Left cardiac atrium (tissue), 4 donors: ENCODE measurements at regions not wholly inside any gene's neighbourhood (a gene's known extent, or its start where the extent isn't known, plus 50 kb on each side); places are given as distances from the start of the nearest gene placed in this dataset.
A peak's percentile ranks its signal among the peaks of the same experiment; 100 is the strongest.

Experiments
- ATAC-seq, 2 donors: fragments of 200-7000 bp; cut with Tn5 transposase; one replicate each; pipeline ENCODE4 v1.9.1; 2020; ENCODE audit warnings: mild to moderate bottlenecking in 2 of 2, moderate library complexity in 2 of 2
- DNase-seq: peaks from one replicate; pipeline ENCODE4 v3.0.0-alpha.2; 2020
- intact Hi-C, 2 donors: fragments of 100-400 bp; cut with DNase I; formaldehyde crosslinking; loops; one replicate each; pipeline versions ENCODE4 v1.14.1 to v1.15.1; 2022 to 2023
- donor health status: DM: no; HTN: yes; CAD: no.
- donor health status: DM: no; HTN: yes; CAD: no; lungs with severe emphysema.
- donor health status: DM: yes; HTN: yes; CAD: no.
- donor health status: Dilated cardiomyopathy.

DNA sequence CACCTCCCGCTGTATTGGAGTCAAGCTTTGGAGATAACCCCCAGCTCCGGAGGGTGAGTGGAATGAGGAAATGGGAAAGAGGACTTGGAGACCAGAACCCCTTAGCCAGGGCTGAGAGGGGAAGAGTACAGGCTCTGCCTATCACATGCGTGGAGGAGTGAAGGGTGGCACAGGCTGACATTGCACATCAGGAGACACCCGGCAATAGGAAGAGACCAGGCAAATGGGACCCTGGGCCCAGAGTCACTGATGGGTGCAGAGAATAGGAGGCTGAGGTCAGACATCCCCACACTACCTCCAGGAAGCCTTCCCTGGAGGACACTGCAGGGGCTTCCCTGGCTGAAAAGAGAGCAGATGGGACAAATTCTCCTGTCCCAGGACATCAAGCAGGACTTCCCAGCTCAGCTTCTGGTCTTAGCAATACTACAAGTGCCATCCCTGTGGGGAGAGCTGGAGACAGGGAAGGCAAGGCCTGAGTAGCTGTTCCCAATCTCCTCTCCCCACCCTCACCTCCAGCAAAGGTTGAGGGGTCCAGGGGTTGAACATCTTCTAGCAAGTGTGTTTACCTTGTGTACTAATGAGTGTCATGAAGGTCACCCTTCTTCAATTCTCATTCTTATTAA is 160.7 kb downstream of the BUD13 start:
- DNase-seq (no peak), ATAC-seq (no peak)
- intact Hi-C loops: no loop called here

DNA sequence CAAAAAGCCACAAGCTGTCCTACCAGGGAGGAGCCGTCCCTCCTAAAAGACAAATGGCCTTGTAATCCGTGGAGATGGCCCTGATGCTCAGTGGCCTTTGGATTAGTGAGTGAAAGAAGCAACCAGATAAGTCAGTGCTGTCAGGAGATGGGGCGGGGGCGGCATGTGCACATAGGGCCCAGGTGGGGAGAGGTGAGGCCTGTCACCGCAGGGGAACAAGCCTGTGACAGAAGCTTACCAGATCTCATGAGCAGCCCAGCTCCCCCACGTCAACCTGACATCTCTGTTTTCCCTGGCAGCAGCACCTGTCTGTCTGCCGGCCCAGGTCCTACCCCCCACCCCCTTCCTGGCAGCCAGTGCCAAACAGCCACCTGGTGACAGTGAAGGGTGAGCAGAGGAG is 162.6 kb downstream of the BUD13 start:
- ATAC-seq (no peak), DNase-seq (no peak)
- intact Hi-C loops: no loop called here

DNA sequence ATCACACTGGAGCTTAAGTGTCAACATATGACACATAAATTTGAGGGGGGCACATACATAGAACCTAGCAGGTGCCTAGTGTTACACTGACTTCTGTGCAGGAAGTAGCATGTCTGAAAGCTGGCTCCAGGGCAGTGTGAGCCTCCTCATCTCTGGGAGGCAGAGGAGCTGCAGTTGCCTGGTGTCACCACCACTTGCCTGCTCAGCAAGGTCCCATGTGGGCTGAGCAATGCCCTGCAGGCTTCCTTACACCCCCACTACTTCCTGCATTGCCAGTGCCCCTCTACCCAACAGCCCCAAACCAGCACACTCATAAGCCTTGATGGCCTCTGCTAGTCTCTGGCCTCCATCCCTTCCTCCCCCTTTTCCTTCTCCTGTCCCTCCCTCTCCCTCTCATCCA is 165.8 kb downstream of the BUD13 start:
- intact Hi-C loops: no loop called here
- ATAC-seq (no peak), DNase-seq (no peak)

DNA sequence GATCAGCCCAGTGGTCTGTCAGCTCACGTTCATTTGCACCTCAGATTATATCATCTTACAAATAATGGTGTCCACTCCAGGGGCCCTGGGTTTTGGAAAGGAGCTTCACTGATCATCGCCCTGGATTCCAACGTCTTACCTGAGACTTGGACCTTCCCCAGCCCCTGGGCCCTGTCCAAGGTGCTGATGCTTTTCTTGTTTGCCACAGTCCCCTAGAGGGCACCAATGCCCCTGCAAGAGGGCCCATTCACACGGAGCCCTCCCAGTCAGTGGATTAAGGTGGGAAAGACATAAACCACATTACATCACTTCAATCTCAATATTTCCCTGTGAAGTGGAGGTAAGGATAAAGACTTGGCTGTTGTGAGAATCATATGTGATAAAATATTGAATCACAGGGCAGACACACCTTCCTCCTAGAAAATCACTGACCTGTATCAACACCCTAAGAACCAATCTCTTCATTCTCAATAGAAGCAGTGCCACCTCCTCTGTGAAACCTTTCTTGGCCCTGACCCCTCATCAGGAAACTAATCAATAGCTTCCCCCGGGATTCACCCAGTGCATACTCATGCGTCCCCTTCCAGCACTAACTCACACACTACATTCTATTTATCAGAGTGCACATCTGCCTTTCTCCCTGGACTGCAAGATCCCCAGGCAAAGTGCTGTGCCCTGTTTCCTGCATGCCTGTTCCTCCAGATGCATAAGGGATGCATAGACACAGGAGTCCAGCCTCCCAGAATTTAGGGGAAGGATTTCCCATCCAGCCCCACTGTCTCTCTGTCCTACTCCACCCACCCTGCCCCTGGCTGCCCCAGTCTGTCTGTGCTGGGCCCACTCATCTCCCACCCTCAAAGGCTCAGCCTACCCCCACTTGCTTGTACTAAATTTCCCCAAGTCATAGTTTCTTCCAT is 167.0 kb downstream of the BUD13 start:
- DNase-seq (no peak), ATAC-seq (no peak)
- intact Hi-C loops: no loop called here

DNA sequence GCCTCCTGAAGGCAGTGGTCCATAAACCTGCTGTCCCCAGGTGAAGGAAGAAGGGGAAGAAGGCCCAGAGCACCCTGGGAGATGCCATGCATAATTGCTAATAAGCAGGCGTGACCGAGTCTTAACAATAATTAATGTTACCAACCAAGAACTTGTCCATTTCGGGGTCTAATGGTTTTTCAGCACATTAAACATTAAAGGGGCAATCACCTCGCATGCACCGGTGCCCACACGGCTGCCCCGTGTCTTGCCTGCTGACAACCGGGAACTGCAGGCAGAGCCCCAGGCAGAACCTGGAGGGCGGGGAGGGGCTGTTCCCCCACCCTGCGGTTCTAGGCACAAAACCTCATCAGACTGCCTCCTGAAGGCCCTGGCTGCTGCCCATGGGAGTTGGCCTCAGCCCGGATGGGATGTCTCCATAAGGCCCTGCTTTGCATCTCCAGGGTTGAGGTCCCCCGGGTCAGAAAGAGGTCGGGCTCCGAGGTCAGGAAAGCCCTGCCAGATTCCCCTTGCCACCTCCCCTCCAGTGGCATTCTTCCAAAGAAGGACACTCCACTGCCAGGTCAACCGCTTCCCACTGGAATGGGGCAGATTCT is 169.0 kb downstream of the BUD13 start:
- intact Hi-C loops: no loop called here
- no peak for ATAC-seq
- no peak for DNase-seq

DNA sequence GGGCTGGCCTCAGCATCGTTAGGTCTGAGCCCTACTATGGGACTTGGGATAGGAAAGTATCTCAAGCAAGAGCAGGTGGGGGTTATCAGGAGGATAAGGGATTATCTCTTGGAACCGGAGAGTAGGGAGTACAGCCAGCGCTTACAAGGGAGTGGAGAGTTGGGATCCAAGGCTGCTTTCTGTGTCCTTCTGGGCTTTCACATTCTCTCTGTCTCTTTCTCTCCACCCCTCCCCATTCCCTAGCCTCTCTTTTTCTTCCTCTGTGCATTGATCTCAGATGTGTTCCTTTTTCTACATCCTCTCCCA is 170.2 kb downstream of the BUD13 start:
- ATAC-seq: peak in 1 of 2 donors; percentile 63
- DNase-seq: no peak
- intact Hi-C loops: no loop called here

DNA sequence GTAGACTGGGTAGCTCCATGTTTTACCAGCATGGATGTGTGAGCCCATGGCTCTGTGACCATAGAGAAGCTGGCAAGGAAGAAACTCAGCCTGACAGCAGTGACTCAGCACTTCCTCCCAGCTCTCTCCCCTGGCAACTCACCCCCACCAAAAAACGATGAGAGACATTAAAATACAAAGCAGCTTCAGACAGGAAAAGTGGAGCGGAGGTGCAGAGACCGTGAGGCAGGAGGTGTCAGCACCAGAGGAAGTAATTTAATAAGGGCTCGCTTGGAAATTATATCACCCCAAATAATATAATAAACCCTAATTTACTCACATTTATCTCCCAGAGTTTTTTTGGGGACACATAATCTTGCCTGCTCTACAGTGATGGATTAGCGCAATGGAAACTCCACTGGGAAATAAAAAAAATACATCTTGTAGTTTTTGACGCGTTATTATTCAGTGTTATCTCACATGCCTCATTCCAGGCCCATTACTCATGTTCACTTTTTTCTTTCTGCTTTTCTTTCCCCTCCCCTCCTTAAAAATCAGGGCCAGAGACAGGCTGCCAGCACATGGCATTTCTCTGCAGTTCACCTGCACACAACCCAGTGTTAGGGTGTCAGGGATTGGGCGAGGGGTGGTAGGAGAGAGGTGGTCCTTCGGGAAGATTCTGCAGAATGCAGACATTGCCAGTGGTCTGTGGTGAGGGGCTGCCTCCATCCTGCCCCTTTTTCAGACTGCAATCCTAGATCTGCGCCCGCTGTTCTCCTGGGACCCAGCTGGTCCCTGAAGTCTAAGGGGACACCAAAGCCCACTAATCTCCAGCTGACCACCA is 170.8 kb downstream of the BUD13 start:
- intact Hi-C loops: no loop called here
- DNase-seq (no peak), ATAC-seq (peak; percentile 61 to 85)

DNA sequence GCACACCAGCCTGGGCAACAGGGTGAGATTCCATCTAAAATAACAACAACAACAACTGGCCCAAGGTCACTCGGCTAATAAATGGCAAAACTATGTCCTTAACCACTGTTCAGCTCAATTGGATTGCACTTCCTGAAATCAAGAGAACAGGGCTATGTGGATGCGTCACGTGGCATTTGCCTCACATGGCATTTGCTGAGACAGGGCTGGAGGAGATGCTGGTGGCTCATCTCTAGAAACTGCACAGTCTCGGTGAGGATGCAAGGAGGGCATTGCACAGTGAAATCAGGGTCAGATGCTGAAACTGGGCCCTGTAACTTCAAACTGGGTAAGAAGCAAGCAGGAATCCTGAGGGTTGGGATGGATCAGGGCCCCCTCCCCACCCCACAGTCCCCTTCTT is 171.9 kb downstream of the BUD13 start:
- DNase-seq: no peak

DNA sequence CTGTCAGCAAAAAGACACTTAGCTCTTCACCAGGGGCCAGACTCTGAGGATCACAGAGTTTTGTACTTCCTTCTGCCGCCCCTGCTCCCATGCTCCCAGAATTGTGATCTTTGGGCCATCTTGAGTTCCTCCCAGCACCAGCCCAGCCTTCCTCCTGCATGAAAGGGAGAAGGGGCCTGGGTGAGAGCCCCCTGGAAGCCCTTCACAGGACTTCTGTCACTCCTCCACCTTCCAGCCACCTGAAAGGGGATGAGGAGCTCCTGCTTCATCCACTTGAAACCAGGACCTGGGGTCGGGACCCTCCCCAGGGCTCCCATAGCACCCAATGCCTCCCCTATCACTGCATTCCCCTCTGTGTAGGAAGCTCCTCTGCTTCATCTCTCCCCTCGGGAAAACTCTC is 174.2 kb downstream of the BUD13 start:
- ATAC-seq (no peak), DNase-seq (no peak)
- intact Hi-C loops: no loop called here

More for the DNA sequence above, 171.9 kb downstream of the BUD13 start:
- ATAC-seq: no peak
- intact Hi-C loops: no loop called here

DNA sequence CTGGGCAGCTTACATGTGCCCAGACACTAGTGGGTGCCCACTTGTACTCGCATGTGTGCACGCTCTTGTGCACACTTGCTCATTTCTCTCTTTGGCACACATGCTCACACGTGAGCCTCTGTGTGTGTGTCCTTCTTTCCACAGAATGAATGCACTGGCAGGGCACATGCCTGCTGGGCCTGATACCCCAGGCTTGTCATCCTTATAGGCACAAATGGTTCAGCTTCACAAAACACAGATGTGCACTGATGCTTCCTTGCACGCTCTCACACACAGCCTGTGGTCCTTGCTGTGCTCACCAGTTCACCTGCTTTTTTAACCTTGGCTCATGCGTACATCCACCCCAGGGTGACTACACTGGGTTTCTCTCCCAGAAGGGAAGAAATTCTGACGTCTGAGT is 174.8 kb downstream of the BUD13 start:
- ATAC-seq: no peak
- intact Hi-C loops: no loop called here
- no peak for DNase-seq

DNA sequence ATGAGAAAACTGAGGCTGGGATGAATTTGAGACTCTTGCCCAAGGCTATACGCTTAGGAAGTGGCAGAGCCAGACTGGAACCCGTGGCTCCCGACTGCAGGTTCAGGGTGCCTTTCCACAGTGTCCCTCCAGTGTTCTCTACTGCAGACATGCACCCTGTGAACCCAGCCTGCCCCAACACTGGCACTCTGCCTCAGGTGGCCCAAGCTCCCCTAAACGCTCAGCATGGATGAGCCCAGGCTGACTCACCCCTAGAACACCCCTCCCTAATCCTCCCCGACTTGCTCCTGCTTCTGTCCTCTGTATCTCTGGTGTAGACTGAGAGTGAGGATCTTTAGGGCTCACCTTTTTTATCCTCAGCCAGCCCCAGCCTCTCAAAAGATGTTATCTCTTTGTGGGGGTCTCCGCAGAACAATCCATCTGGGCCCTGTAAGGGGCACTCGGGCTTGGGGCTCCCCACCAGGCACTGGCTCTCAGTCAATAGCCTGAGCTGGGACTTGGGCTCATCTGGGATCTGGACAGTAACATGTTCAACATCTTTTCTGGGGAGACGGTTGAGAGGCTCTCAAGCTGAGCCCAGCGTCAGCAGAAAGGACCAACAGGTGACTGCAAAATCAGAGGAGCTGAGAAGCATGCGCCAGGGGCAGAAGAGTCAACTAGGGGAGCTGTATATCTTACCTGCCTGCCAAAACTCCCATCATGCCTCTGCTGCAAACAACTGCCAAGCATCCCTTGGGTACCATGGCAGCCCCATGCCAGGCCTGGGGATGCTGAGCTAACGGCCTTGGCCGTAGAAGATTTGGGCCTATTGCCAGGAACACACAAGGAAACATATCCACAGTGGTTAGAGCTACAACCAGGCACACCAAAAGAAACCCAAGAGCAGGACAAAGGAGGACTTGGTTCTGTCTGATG is 176.2 kb downstream of the BUD13 start:
- intact Hi-C loops: no loop called here
- DNase-seq (no peak), ATAC-seq (peak in 1 of 2 donors; percentile 71)

DNA sequence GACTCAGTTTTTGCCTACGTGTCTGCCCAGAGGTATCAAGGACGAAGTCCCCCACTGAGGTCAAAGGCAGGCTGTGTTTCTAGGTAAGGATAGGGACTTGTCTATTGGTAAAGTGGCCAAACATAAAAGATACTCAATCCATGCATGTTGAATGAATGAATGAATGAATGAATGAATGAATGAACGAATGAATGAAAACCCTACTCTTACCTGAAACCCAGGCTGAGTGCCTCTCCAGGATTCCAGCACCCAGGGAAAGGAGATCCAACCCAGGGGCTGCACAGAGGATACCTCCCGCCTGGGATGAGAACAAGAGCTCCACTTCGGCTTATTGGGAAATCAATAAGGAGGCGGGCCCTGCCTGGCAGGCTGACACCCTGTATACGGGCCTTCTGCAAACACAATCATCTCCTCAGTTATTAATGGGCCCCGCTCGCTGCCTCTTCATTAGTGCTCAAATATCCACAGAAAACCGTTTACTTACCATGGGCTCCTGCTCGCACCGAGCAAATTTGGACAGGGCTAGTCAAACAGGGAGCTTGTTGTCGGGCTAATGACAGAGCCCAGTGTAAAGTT is 177.4 kb downstream of the BUD13 start:
- ATAC-seq (no peak), DNase-seq (no peak)

DNA sequence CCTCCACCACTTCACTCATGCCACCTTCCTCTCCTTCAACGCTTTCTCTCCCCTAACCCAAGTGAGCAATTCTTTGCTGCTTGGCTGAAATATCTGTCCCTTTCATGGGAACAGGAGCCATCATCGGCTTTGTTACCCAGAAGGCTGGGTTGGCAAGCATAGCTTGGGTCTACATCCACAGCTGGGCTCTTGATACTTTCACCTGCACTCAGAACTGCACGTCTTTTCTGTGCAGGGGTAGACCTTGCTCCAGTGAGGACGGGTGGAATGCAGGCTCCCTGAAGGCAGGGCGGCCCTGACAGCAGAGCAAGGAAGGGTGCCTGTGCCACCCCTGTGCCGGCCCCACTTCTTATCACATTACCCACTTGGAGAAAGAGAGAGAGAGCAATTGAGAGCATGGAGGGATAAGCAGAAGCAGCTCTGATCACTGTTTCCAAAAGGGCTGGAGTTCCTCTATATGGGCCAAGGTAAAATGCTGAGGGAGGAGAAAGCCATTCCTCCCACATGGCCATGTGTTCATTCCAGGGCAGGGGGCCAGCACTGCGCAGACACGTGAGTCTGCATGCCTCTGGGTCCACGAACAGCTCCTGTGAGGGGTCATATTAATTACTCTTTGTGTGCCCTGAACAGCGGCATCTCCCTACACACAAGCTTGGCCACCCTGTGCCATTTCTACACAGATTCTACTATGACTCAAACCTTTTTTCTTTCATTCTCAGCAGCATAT is 181.8 kb downstream of the BUD13 start:
- ATAC-seq: peak; percentile 19 to 55
- no peak for DNase-seq
- intact Hi-C loops: no loop called here

More for the DNA sequence above, 177.4 kb downstream of the BUD13 start:
- intact Hi-C loops: no loop called here

DNA sequence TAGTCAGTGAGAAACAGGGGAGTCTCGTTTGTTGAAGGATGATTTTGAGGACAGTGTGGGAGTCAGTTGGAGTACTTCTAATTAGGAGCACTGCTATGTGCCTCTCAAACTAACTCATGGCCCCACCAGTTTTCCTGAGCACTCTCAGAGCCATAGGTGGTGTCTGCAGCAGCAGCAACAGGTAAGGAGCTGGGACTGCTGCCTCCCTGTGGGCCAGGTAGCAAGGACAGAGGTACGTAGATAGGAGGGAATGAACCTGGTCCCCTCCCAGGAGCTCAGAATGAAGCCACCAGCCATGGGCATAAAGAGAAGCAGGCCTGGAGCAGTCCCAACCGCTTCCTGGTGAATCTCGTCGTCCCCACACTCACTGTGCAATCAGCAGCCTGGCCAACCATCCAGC is 183.4 kb downstream of the BUD13 start:
- intact Hi-C loops: no loop called here

DNA sequence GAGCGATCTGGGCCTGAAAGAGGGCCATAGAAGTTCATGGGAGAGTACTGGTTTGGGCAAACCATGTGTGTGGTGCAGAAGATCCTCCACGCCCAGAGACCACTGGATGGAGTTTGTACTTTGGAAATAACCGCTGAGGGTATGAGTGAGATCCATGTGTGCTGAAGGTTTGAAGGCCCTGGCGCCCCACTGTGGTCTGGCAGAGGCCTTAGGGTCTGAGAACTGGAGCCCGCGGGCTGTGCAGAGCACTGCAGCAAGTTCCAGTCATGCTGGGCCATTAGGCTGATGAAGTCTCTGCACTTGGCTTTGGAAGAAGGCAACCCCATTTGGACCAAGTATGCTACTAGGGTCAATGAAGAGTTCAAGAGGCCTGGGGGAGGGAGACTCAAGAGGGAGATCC is 186.4 kb downstream of the BUD13 start:
- intact Hi-C loops: no loop called here
- ATAC-seq (no peak), DNase-seq (no peak)

More for the DNA sequence above, 183.4 kb downstream of the BUD13 start:
- ATAC-seq (no peak), DNase-seq (no peak)

DNA sequence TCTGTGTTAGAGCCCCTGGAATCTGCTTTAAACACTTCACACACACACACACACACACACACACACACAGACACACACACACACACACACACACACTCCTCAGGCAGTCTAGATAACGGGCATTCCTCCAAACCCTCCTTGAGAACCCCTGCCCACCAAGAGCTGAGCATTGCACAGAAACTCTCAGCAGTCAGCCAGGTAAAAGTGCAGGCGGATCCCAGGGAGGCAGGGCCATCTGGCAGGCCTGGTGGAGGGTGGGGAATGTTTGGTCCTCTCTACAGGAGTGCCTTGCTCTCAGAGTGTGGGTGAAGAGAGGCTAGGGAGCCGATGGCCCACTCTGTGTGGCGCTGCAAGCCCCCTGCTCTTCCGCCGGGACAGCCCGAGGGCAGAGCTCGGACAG is 190.2 kb downstream of the BUD13 start:
- intact Hi-C loops: no loop called here
- ATAC-seq (no peak), DNase-seq (no peak)

DNA sequence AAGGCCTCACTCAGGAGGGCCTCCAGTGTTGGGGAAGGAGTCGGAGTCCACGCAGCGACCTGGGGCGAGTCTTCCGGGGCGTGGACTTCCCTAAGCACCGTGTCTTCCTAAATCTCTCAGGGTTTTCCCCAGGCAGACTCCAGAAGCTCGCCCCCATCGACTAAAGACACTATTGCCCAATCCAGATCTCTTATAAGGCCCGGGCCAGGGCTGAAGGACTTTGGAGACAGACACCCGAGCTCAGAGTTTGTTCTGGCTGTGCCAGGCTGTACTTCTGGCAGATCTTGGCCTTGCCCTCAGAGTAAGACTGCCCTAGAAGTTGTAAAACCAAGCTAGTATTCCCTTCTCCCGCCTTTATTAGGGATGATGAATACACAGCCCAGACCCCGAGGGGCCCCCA is 191.4 kb downstream of the BUD13 start:
- intact Hi-C loops: no loop called here
- no peak for ATAC-seq

DNA sequence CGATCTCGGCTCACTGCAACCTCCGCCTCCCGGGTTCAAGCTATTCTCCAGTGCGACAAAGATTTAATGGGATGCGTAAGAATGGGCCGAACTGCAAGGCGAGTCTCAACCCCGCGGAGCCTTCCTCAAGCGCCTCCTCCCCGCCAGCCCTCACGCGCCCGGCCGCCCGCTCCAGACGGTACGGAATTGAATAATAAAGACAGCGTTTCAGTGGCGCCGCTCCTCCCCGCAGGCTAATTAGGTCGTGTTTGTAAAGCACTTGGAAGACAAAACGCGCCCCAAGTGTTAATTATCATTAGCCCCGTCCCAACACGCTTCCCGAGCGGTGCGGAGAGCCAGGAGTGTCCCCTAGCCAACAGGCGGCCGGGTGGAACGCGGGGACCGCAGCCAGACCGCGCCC is 192.0 kb downstream of the BUD13 start:
- no peak for ATAC-seq
- DNase-seq: no peak
- intact Hi-C loops: no loop called here

More for the DNA sequence above, 191.4 kb downstream of the BUD13 start:
- no peak for DNase-seq
